ENCODE measurements at regions not wholly inside any gene's neighbourhood (a gene's known extent, or its start where the extent isn't known, plus 50 kb on each side); places are given as distances from the start of the nearest gene placed in this dataset.
"Not testable (repeated sequence)": the region's sequence is repeated elsewhere in the genome, so short reads cannot be mapped to it uniquely, and the experiment has no call there.

DNA sequence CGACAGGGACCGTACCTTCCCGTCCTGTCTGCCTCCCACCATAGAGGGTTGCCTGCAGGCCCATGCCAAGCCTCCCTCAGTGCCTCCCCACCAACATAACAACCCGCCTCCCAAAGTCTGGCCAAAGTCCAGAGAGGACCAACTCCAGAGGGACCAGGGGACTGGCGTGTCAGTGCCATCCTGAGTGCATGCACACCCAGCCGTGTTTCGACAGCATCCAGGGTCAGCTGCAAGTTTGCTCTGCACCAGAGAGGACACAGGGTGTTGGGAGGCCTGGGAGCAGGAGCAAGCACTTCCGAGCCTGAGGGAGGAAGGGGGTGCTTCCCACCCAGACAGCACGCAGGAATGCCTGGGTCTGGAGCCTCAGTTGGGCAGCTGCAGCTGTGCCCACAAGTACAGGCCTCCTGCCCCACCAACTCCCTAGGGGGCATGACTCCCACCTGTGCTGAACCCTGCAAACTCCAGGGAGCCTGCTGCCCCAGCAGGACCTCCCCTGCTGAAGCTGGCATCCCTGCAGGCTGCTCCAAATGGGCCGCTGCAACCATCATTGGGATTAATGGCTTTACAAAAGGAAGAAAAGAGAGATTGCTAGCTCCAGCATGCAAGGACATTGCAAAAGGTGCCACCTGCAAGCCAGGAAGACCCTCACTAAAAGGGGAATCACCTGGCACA lies 618.1 kb upstream of the FSHR start:
- peaks cover 0 to 3% (median 0%) of the 10 kb centered on the region in 5 donors for H3K27me3 ChIP-seq (ENCODE audit: control insufficient read depth in 5 of 5, insufficient read depth in 4 of 5, low read length in 5 of 5)
- H3K4me1 ChIP-seq (ENCODE audit: control insufficient read depth in 5 of 5, insufficient read depth in 5 of 5, low read length in 5 of 5), result no peaks in the 10 kb centered on the region
- H3K36me3 ChIP-seq (ENCODE audit: control insufficient read depth in 5 of 5, insufficient read depth in 5 of 5, low read length in 5 of 5), result no peaks in the 10 kb centered on the region
- H3K4me3 ChIP-seq (ENCODE audit: low read depth in 1 of 5, low read length in 5 of 5), result no peak overlapping the region
- H3K9me3 ChIP-seq (ENCODE audit: control insufficient read depth in 5 of 5, low read length in 5 of 5), result no peaks in the 10 kb centered on the region
- no peak overlapping the region for H3K27ac ChIP-seq (ENCODE audit: low read depth, low read length)
- no peak overlapping the region for H3K9ac ChIP-seq (ENCODE audit: low read length in 5 of 5)

DNA sequence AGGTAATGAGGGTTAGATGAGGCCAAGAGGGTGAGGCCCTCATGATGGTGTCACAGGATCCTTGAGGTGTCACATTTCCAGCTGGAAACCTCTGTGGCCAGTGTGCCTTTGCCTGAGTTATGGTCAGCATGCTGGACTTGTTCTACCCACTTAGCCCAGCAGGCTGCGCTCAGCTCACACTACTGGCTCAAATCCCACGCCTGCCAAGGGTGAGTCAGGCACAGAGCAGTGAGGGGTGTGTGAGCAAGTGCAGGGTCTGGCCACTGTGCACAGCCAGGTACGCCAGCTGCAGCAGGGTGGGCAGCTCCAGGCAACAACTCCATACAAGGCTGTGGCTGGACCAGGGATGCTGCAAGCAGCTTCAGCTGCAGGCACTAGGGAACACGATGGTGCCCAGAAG lies 616.6 kb upstream of the FSHR start:
- Histone ChIP-seq H3K36me3 (ENCODE audit: control insufficient read depth in 5 of 5, insufficient read depth in 5 of 5, low read length in 5 of 5) (no peaks in the 10 kb centered on the region), H3K9me3 (ENCODE audit: control insufficient read depth in 5 of 5, low read length in 5 of 5) (no peaks in the 10 kb centered on the region), H3K4me1 (ENCODE audit: control insufficient read depth in 5 of 5, insufficient read depth in 5 of 5, low read length in 5 of 5) (no peaks in the 10 kb centered on the region), H3K27me3 (ENCODE audit: control insufficient read depth in 5 of 5, insufficient read depth in 4 of 5, low read length in 5 of 5) (peaks cover 0 to 3% (median 0%) of the 10 kb centered on the region in 5 donors), H3K27ac (ENCODE audit: low read depth, low read length) (no peak overlapping the region), H3K4me3 (ENCODE audit: low read depth in 1 of 5, low read length in 5 of 5) (no peak overlapping the region), H3K9ac (ENCODE audit: low read length in 5 of 5) (no peak overlapping the region)

DNA sequence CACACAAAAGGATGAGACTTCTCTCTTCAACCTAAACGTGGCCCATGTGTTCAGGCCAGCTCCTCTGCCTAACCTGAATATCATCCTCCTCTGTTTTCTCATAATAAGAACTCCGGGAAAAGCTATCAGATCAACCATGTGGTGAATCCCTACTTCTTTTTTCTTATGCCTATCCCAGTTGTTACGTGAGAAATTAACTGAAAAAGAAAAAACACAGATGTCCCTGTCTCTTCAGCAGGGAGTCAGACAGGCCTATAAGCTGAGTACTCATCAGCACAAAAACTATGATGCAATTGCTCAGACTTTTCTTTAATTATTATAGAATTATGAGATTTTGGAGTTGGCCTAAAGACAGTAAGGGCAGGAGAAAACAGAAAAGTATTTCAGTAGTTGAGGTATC lies 613.0 kb upstream of the FSHR start:
- Histone ChIP-seq H3K9me3 (ENCODE audit: control insufficient read depth in 5 of 5, low read length in 5 of 5) (no peaks in the 10 kb centered on the region), H3K27me3 (ENCODE audit: control insufficient read depth in 5 of 5, insufficient read depth in 4 of 5, low read length in 5 of 5) (peaks cover 0 to 1% (median 0%) of the 10 kb centered on the region in 5 donors), H3K9ac (ENCODE audit: low read length in 5 of 5) (no peak overlapping the region), H3K36me3 (ENCODE audit: control insufficient read depth in 5 of 5, insufficient read depth in 5 of 5, low read length in 5 of 5) (no peaks in the 10 kb centered on the region), H3K4me3 (ENCODE audit: low read depth in 1 of 5, low read length in 5 of 5) (no peak overlapping the region), H3K27ac (ENCODE audit: low read depth, low read length) (no peak overlapping the region), H3K4me1 (ENCODE audit: control insufficient read depth in 5 of 5, insufficient read depth in 5 of 5, low read length in 5 of 5) (no peaks in the 10 kb centered on the region)

DNA sequence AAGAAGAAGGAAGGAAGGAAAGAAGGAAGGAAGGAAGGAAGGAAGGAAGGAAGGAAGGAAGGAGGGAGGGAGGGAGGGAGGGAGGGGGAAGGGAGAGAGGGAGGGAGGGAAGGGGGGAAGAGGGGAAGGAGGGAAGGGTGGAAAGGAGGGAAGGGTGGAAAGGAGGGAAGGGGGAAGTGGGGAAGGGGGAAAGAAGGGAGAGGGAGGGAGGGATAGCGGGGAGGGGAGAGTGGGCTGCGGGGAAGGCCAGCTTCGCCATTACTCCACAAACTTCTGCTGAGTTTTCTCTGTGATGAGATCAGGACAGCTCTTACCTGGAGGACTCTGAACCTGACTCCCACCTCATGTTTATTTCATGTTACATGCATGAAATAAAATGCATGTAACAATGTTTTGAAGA lies 601.5 kb upstream of the FSHR start:
- Histone ChIP-seq H3K27ac (ENCODE audit: low read depth, low read length) (no peak overlapping the region), H3K9me3 (ENCODE audit: control insufficient read depth in 5 of 5, low read length in 5 of 5) (no peaks in the 10 kb centered on the region), H3K36me3 (ENCODE audit: control insufficient read depth in 5 of 5, insufficient read depth in 5 of 5, low read length in 5 of 5) (no peaks in the 10 kb centered on the region), H3K4me1 (ENCODE audit: control insufficient read depth in 5 of 5, insufficient read depth in 5 of 5, low read length in 5 of 5) (no peaks in the 10 kb centered on the region), H3K4me3 (ENCODE audit: low read depth in 1 of 5, low read length in 5 of 5) (no peak overlapping the region), H3K9ac (ENCODE audit: low read length in 5 of 5) (no peak overlapping the region), H3K27me3 (ENCODE audit: control insufficient read depth in 5 of 5, insufficient read depth in 4 of 5, low read length in 5 of 5) (no peaks in the 10 kb centered on the region)

DNA sequence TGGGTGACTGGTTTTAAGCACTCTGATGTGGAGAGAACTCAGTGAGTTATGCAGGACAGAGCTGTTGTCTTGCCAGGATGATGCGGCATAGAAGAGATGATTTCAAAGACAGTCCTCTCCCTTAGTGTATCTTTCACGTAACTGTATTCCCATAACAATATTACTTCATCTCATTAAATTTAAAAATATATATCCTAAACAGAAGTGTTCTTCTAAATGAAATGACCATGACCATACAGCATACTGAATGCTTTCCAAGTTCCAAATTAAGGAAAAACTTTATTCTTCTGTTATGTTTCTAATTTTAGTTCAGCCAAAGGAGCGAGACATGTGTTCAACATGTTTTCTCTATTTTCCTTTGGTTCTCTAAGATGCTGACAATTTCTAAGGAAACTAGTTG lies 600.1 kb upstream of the FSHR start:
- no peaks in the 10 kb centered on the region for H3K27me3 ChIP-seq (ENCODE audit: control insufficient read depth in 5 of 5, insufficient read depth in 4 of 5, low read length in 5 of 5)
- no peaks in the 10 kb centered on the region for H3K9me3 ChIP-seq (ENCODE audit: control insufficient read depth in 5 of 5, low read length in 5 of 5)
- H3K27ac ChIP-seq (ENCODE audit: low read depth, low read length), result no peak overlapping the region
- H3K4me3 ChIP-seq (ENCODE audit: low read depth in 1 of 5, low read length in 5 of 5), result no peak overlapping the region
- H3K36me3 ChIP-seq (ENCODE audit: control insufficient read depth in 5 of 5, insufficient read depth in 5 of 5, low read length in 5 of 5), result no peaks in the 10 kb centered on the region
- H3K4me1 ChIP-seq (ENCODE audit: control insufficient read depth in 5 of 5, insufficient read depth in 5 of 5, low read length in 5 of 5), result no peaks in the 10 kb centered on the region
- no peak overlapping the region for H3K9ac ChIP-seq (ENCODE audit: low read length in 5 of 5)

DNA sequence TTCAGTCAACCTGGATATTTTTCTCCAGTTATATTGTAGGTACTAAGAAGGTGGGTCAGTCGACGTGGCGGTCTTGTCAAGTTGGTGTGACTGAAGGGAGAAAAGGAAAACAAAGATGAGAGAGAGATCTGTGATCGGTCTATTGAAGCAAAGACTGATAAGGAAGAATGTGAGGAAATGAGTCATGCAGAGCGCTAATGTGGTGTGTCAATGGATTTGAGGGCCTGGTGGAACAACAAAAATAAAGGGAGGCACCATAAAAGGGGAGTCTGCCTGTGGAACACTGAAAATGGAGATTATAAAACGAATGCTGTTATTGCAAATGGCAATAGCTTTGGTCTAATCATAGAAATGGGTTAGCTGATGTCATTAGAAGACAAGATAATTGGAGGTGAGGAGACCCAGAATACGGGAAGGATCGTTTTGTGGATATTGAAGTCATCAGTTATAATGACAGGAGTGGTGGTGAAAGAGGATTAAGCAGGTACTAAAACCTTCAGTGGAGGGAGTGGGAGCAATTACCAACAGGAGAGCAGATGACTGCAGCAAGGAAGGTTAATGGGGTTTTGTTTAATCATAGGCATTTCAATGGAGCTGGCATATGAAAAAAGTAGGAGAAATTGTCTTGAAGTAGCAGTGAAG lies 599.1 kb upstream of the FSHR start:
- H3K27me3 ChIP-seq (ENCODE audit: control insufficient read depth in 5 of 5, insufficient read depth in 4 of 5, low read length in 5 of 5), result no peaks in the 10 kb centered on the region

DNA sequence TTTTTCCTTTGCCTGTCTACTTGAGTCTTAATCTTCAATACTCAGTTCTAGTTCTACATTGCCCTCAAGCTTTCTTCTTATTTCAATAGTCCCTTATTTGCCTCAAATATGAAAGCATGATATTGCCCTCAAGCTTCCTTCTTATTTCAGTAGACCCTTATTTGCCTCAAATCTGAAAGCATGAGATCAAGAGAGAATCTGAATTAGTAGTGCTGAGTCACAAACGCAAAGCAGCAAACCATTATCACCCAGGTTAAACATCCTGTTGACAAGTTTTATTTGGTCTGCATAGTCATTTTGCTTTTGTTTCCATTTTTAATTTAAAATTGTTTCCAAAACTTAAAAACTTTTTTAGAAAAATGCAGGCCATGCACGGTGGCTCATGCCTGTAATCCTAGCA lies 583.3 kb upstream of the FSHR start:
- no peaks in the 10 kb centered on the region for H3K4me1 ChIP-seq (ENCODE audit: control insufficient read depth in 5 of 5, insufficient read depth in 5 of 5, low read length in 5 of 5)
- H3K27ac ChIP-seq (ENCODE audit: low read depth, low read length), result no peak overlapping the region
- H3K36me3 ChIP-seq (ENCODE audit: control insufficient read depth in 5 of 5, insufficient read depth in 5 of 5, low read length in 5 of 5), result no peaks in the 10 kb centered on the region
- H3K4me3 ChIP-seq (ENCODE audit: low read depth in 1 of 5, low read length in 5 of 5), result no peak overlapping the region
- peaks cover 0 to 6% (median 0%) of the 10 kb centered on the region in 5 donors for H3K9me3 ChIP-seq (ENCODE audit: control insufficient read depth in 5 of 5, low read length in 5 of 5)
- H3K27me3 ChIP-seq (ENCODE audit: control insufficient read depth in 5 of 5, insufficient read depth in 4 of 5, low read length in 5 of 5), result no peaks in the 10 kb centered on the region
- no peak overlapping the region for H3K9ac ChIP-seq (ENCODE audit: low read length in 5 of 5)

More for the DNA sequence above, 599.1 kb upstream of the FSHR start:
- H3K27ac ChIP-seq (ENCODE audit: low read depth, low read length), result no peak overlapping the region
- no peak overlapping the region for H3K9ac ChIP-seq (ENCODE audit: low read length in 5 of 5)
- H3K36me3 ChIP-seq (ENCODE audit: control insufficient read depth in 5 of 5, insufficient read depth in 5 of 5, low read length in 5 of 5), result no peaks in the 10 kb centered on the region
- H3K4me3 ChIP-seq (ENCODE audit: low read depth in 1 of 5, low read length in 5 of 5), result no peak overlapping the region
- H3K9me3 ChIP-seq (ENCODE audit: control insufficient read depth in 5 of 5, low read length in 5 of 5), result no peaks in the 10 kb centered on the region
- no peaks in the 10 kb centered on the region for H3K4me1 ChIP-seq (ENCODE audit: control insufficient read depth in 5 of 5, insufficient read depth in 5 of 5, low read length in 5 of 5)

DNA sequence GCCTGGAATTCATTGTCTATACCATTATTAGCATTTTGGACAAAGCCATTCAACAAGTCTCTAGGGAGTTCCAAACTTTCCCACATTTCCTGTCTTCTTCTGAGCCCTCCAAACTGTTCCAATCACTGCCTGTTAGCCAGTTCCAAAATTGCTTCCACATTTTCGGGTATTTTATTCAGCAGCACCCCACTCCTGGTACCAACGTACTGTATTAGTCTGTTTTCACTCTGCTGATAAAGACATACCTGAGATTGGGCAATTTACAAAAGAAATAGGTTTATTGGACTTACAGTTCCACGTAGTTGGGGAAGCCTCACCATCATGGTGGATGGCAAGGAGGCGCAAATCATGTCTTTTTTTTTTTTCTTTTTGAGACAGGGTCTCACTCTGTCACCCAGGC lies 578.6 kb upstream of the FSHR start:
- not testable (repeated sequence) for H3K27ac ChIP-seq (ENCODE audit: low read depth, low read length); H3K27me3 ChIP-seq (ENCODE audit: control insufficient read depth in 5 of 5, insufficient read depth in 4 of 5, low read length in 5 of 5); H3K36me3 ChIP-seq (ENCODE audit: control insufficient read depth in 5 of 5, insufficient read depth in 5 of 5, low read length in 5 of 5); H3K4me1 ChIP-seq (ENCODE audit: control insufficient read depth in 5 of 5, insufficient read depth in 5 of 5, low read length in 5 of 5); H3K9ac ChIP-seq (ENCODE audit: low read length in 5 of 5); H3K4me3 ChIP-seq (ENCODE audit: low read depth in 1 of 5, low read length in 5 of 5); H3K9me3 ChIP-seq (ENCODE audit: control insufficient read depth in 5 of 5, low read length in 5 of 5)

DNA sequence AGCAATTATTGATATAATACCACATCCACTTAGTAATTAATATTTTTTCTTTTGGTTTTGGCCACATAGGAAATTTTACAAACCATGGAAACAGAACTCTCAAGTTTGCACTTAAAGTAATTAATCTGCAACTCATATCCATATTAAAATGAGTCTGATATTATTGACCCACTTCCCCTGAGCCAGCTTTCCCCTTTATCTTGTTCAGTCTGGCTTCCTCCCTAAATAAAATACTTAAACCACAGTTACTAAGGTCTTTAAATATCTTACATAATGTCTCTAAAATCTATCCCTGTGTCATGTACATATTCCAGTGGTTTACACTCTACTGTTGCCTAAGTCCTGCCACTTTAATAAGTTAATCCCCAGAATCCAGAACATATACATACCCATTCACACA lies 564.9 kb upstream of the FSHR start:
- no peaks in the 10 kb centered on the region for H3K9me3 ChIP-seq (ENCODE audit: control insufficient read depth in 5 of 5, low read length in 5 of 5)
- H3K27ac ChIP-seq (ENCODE audit: low read depth, low read length), result no peak overlapping the region
- no peaks in the 10 kb centered on the region for H3K36me3 ChIP-seq (ENCODE audit: control insufficient read depth in 5 of 5, insufficient read depth in 5 of 5, low read length in 5 of 5)
- H3K4me1 ChIP-seq (ENCODE audit: control insufficient read depth in 5 of 5, insufficient read depth in 5 of 5, low read length in 5 of 5), result no peaks in the 10 kb centered on the region
- peaks cover 0 to under 1% (median 0%) of the 10 kb centered on the region in 5 donors for H3K27me3 ChIP-seq (ENCODE audit: control insufficient read depth in 5 of 5, insufficient read depth in 4 of 5, low read length in 5 of 5)
- no peak overlapping the region for H3K4me3 ChIP-seq (ENCODE audit: low read depth in 1 of 5, low read length in 5 of 5)
- no peak overlapping the region for H3K9ac ChIP-seq (ENCODE audit: low read length in 5 of 5)

DNA sequence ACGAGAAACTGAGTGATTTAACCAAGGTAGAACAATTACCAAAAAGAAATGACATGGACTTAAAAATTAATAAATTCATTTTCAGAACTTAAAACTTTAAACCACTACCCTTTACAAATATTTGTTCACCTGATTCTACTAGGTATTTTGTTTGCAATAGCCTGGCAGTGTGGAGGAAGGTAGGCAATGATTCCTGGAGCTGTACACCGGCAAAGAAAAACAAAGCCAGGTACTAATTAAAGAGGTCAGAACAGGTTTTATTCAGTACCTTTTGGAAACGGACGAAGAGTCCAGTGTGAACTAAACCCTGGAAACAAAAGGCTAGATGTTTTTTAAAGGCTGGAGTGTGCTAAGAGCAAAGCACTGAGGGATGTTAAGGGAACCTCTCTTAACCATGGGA lies 561.3 kb upstream of the FSHR start:
- Histone ChIP-seq H3K9me3 (ENCODE audit: control insufficient read depth in 5 of 5, low read length in 5 of 5) (peaks cover 0 to 3% (median 0%) of the 10 kb centered on the region in 5 donors), H3K9ac (ENCODE audit: low read length in 5 of 5) (no peak overlapping the region), H3K36me3 (ENCODE audit: control insufficient read depth in 5 of 5, insufficient read depth in 5 of 5, low read length in 5 of 5) (no peaks in the 10 kb centered on the region), H3K27me3 (ENCODE audit: control insufficient read depth in 5 of 5, insufficient read depth in 4 of 5, low read length in 5 of 5) (peaks cover 0 to 3% (median 0%) of the 10 kb centered on the region in 5 donors), H3K4me3 (ENCODE audit: low read depth in 1 of 5, low read length in 5 of 5) (no peak overlapping the region), H3K4me1 (ENCODE audit: control insufficient read depth in 5 of 5, insufficient read depth in 5 of 5, low read length in 5 of 5) (no peaks in the 10 kb centered on the region), H3K27ac (ENCODE audit: low read depth, low read length) (no peak overlapping the region)

Measured in subcutaneous abdominal adipose tissue (tissue), 5 donors.